Right renal cortex interstitium (tissue), 3 donors: ENCODE measurements at regions not wholly inside any gene's neighbourhood (a gene's known extent, or its start where the extent isn't known, plus 50 kb on each side); places are given as distances from the start of the nearest gene placed in this dataset.
A peak's percentile ranks its signal among the peaks of the same experiment; 100 is the strongest.
"Not testable (repeated sequence)": the region's sequence is repeated elsewhere in the genome, so short reads cannot be mapped to it uniquely, and the experiment has no call there.

Source experiments
- DNase-seq, 3 donors: peaks; one replicate each; pipeline ENCODE4 v3.0.0-alpha.2; 2013; ENCODE audit warnings: low read depth in 3 of 3, low spot score in 2 of 3

GRCh38 chr2:67616749-67617148, 219.6 kb downstream of the ETAA1 start:
- peak in 1 of 3 donors; percentile 13 for DNase-seq

- no peak for DNase-seq
Observed at GRCh38 chr2:67619204-67619603, 222.1 kb downstream of the ETAA1 start.

GRCh38 chr2:67623741-67624140, 226.6 kb downstream of the ETAA1 start:
- not testable (repeated sequence) for DNase-seq

GRCh38 chr2:67625178-67625577, 228.0 kb downstream of the ETAA1 start:
- no peak for DNase-seq

GRCh38 chr2:67625690-67626475, 228.8 kb downstream of the ETAA1 start:
- DNase-seq = no peak

- no peak for DNase-seq
Observed at GRCh38 chr2:67626656-67627055, 229.5 kb downstream of the ETAA1 start.

GRCh38 chr2:67627456-67628207, 230.5 kb downstream of the ETAA1 start:
- DNase-seq = no peak

- no peak for DNase-seq
Observed at GRCh38 chr2:67628892-67629291, 231.8 kb downstream of the ETAA1 start.

GRCh38 chr2:67631483-67631882, 234.3 kb downstream of the ETAA1 start:
- DNase-seq = no peak

GRCh38 chr2:67633212-67633856, 236.2 kb downstream of the ETAA1 start:
- DNase-seq = no peak

GRCh38 chr2:67638146-67638545, 241.0 kb downstream of the ETAA1 start:
- no peak for DNase-seq

- no peak for DNase-seq
Observed at GRCh38 chr2:67641312-67642045, 244.3 kb downstream of the ETAA1 start.

- DNase-seq = no peak
Observed at GRCh38 chr2:67642046-67642382, 244.9 kb downstream of the ETAA1 start.

GRCh38 chr2:67642961-67643360, 245.8 kb downstream of the ETAA1 start:
- DNase-seq = no peak

GRCh38 chr2:67645280-67646138, 248.4 kb downstream of the ETAA1 start:
- no peak for DNase-seq

- no peak for DNase-seq
Observed at GRCh38 chr2:67646714-67647333, 249.7 kb downstream of the ETAA1 start.

GRCh38 chr2:67649331-67650261, 252.5 kb downstream of the ETAA1 start:
- no peak for DNase-seq

GRCh38 chr2:67650291-67651133, 253.4 kb downstream of the ETAA1 start:
- peak in 2 of 3 donors; percentile 73 to 76 for DNase-seq
